GM21529 (cell line): ENCODE measurements at regions not wholly inside any gene's neighbourhood (a gene's known extent, or its start where the extent isn't known, plus 50 kb on each side); places are given as distances from the start of the nearest gene placed in this dataset.
"Not testable (repeated sequence)": the region's sequence is repeated elsewhere in the genome, so short reads cannot be mapped to it uniquely, and the experiment has no call there.

Source experiments
- ATAC-seq: cut with Tn5 transposase; IDR thresholded peaks from one replicate; pipeline ENCODE4 v1.9.1; 2021; ENCODE audit not compliant: unreplicated experiment

- peak; percentile 66 for ATAC-seq
Measured at GRCh38 chr6:137799950-137800568, 67.0 kb upstream of the TNFAIP3 start.

GRCh38 chr6:137800762-137801161 is 66.3 kb upstream of the TNFAIP3 start:
- no peak for ATAC-seq

GRCh38 chr6:137801352-137802114 is 65.5 kb upstream of the TNFAIP3 start:
- no peak for ATAC-seq

- no peak for ATAC-seq
Measured at GRCh38 chr6:137802408-137803182, 64.5 kb upstream of the TNFAIP3 start.

GRCh38 chr6:137804637-137805036 is 62.4 kb upstream of the TNFAIP3 start:
- ATAC-seq, result no peak

GRCh38 chr6:137805622-137806021 is 61.4 kb upstream of the TNFAIP3 start:
- no peak for ATAC-seq

- no peak for ATAC-seq
Measured at GRCh38 chr6:137806914-137807682, 60.0 kb upstream of the TNFAIP3 start.

GRCh38 chr6:137808191-137808590 is 58.9 kb upstream of the TNFAIP3 start:
- no peak for ATAC-seq

- ATAC-seq, result no peak
Measured at GRCh38 chr6:137808836-137809315, 58.2 kb upstream of the TNFAIP3 start.

- ATAC-seq, result not testable (repeated sequence)
Measured at GRCh38 chr6:137809895-137810553, 57.0 kb upstream of the TNFAIP3 start.

- ATAC-seq, result no peak
Measured at GRCh38 chr6:137810554-137811120, 56.4 kb upstream of the TNFAIP3 start.

GRCh38 chr6:137811121-137811915 is 55.7 kb upstream of the TNFAIP3 start:
- peak; percentile 98 for ATAC-seq

GRCh38 chr6:137811916-137812553 is 55.0 kb upstream of the TNFAIP3 start:
- no peak for ATAC-seq

GRCh38 chr6:137813308-137813970 is 53.6 kb upstream of the TNFAIP3 start:
- ATAC-seq, result no peak

- ATAC-seq, result not testable (repeated sequence)
Measured at GRCh38 chr6:137814030-137814429, 53.0 kb upstream of the TNFAIP3 start.

GRCh38 chr6:137815692-137816091 is 51.4 kb upstream of the TNFAIP3 start:
- no peak for ATAC-seq

- ATAC-seq, result peak; percentile 31
Measured at GRCh38 chr6:137816133-137816579, 50.9 kb upstream of the TNFAIP3 start.
